ENCODE measurements at regions not wholly inside any gene's neighbourhood (a gene's known extent, or its start where the extent isn't known, plus 50 kb on each side); places are given as distances from the start of the nearest gene placed in this dataset.

GRCh38 chr17:79220713-79221291, 146.2 kb downstream of the ENGASE start:
- no peak for DNase-seq (ENCODE audit: low spot score)

DNA sequence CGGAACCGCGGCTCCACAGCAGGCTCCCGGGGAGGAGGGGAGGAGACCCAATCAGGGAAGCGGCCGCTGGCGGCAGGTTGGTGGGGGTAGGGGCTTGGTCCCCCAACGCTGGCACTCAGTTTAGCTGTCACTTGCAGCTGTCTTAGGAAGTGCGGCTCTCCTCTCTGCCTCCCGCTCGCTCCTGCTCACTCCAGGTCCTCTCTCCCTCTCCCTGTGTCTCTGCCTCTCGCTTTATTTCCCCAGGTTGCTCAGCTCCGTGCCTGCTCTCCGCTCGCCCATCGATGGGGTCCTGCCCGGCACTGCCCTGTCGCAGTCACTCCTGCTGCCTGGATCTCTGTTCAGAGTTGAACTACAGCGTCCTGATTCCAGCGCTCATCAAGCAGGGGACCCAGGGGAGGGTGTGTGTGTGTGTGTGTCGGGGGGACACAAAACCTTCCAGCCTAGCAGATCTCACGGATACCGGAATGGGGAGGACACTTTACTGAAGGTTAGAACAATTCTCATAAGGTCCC, 145.6 kb downstream of the ENGASE start:
- DNase-seq (ENCODE audit: low spot score), result no peak

- no peak for DNase-seq (ENCODE audit: low spot score)
Measured at GRCh38 chr17:79219208-79219935, 144.7 kb downstream of the ENGASE start.

DNA sequence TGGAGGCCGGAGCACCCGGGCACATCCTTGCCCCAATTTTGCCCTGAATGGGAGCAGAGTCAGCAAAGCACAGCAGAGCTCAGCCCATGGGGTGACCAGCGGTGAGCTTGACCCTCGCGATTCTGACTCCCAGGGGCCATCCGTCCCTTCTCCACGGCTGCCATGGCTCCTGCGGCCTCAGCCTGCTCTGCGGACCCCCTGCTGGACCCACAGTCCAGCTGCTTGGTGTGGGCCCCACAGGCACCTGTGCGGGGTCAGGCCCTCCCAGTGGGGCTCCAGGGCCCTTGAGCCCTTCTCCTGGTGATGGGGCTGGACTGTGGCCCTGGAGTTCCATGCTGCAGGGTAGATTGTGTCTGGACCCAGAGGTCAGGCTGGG, 144.2 kb downstream of the ENGASE start:
- no peak for DNase-seq (ENCODE audit: low spot score)

DNA sequence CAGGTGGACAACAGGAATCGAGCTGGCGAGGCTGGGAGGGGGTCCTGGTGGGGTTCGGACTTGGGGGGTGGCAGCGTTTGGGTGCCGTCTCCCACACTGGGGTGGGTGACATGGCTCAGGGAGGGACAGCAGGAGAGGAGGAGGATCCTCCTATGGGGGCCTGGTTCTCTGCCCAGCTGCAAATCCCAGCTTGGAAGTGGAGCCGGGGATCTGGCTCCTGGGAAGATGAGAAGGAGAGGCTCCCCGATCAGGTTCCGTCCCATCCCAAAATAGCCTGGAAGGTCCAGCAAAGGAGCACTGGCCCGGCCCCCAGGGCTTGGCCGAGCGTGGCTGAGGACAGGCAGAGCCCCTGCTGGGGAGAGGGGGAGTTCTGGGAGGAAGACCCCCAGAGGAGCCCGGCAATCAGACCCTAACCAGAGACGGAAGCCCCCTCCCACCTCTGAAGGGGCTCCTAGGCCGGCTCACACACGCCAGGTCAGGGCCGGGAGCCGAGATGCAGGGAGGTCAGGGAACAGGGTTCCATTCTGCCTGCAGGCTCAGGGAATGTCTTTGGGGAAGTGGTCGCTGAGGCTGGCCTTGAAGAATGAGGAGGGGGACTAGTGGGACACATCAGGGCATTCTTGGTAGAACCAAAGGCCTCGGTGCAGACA, 143.7 kb downstream of the ENGASE start:
- no peak for DNase-seq (ENCODE audit: low spot score)

- DNase-seq (ENCODE audit: low spot score), result no peak
Measured at GRCh38 chr17:79217473-79218135, 143.0 kb downstream of the ENGASE start.

DNA sequence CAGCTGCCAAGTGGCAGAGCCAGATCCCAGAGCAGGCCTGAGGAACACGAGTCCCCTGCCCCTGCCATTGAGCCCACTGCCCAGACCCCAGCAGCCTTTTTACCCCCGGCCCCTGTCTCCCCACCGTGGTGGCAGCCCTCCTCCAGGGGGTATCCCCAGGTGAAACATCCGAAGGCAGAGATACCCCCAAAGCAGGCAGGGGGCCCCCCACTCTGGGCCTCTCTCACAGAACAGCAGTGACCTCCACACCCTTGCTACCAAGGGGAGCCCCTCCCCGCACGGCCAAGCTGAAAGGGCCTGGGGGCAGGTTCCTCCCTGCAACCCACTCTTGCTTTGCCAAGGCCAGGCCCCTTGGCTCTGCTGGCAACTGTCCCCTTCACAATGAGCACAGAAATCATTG, 142.2 kb downstream of the ENGASE start:
- no peak for DNase-seq (ENCODE audit: low spot score)

- DNase-seq (ENCODE audit: low spot score), result no peak
Measured at GRCh38 chr17:79216391-79216790, 141.8 kb downstream of the ENGASE start.

- no peak for DNase-seq (ENCODE audit: low spot score)
Measured at GRCh38 chr17:79215631-79216030, 141.0 kb downstream of the ENGASE start.

DNA sequence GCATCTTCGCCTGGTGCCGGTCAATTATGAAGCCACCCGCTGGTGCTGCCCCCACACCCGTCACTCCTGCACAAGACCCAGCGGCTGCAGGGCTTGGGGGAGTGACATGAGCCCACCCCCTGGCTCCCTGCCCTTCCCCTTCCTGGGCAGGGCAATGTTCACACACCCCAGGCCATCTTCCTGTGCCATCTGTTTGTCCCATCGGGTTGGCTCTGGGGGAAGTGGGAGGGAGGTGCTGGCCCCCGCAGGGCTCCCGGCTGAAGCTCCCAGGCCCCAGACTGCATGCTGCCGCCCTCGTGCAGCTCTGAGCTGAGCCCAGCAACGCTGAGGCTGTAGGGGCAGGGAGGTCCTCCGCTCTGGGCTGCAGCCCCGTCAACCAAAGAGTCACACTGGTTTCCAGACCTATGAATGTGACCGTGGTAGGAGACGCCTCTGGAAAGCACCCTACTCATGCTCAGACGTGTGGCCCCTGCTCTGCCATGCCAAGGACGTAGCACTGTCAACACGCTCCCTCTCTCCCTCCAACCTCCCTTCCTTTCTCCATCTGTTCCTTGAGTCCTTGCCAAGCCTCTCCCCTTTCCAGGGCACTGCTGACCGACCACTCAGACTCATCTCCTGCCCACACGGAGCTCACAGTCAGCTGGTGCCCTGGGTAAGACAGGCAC, 140.4 kb downstream of the ENGASE start:
- no peak for DNase-seq (ENCODE audit: low spot score)

GRCh38 chr17:79214459-79214858, 139.8 kb downstream of the ENGASE start:
- no peak for DNase-seq (ENCODE audit: low spot score)

DNA sequence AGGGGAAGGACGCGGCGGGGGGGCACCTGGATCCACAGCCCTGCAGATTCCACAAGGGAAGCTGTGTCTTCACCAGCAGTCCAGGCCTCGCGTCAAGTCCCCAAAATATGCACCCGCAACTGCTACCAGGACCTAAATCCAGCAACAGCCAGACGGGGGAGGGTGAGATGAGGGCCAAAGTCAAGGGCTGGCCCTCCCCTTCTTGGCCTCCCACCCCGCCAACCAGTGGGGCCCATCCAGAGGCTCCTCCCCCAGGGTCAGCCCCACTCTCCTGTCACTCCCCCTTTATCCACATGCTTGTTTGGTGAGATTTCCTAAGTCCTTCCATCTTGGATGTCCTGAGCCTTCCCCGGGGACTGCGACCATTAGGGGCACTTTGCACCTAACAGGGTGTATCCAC, 138.7 kb downstream of the ENGASE start:
- no peak for DNase-seq (ENCODE audit: low spot score)

- DNase-seq (ENCODE audit: low spot score), result no peak
Measured at GRCh38 chr17:79212149-79213087, 137.8 kb downstream of the ENGASE start.

GRCh38 chr17:79211061-79211770, 136.6 kb downstream of the ENGASE start:
- no peak for DNase-seq (ENCODE audit: low spot score)

DNA sequence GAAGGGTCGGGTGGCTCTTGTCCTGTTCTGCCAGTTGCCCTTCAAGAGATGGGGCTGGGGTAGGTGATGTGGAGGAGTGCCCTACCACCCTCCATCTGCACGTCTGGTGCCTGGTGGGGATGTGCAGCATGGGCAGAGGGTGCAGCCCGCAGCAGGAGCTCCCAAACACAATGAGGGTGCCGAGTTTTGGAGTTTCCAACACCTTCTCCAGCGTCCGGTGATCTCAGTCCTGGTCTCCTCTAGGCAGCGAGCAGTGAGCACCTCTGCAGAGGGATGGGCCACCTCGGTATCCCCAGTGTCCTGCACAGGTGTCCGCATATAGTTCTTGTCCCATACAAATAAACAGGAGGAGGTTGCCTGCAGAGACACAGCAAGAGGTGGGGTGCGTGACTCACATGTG, 136.0 kb downstream of the ENGASE start:
- no peak for DNase-seq (ENCODE audit: low spot score)

GRCh38 chr17:79207960-79208359, 133.3 kb downstream of the ENGASE start:
- no peak for DNase-seq (ENCODE audit: low spot score)

GRCh38 chr17:79205688-79206205, 131.1 kb downstream of the ENGASE start:
- no peak for DNase-seq (ENCODE audit: low spot score)

GRCh38 chr17:79204261-79204660, 129.6 kb downstream of the ENGASE start:
- DNase-seq (ENCODE audit: low spot score), result no peak

- DNase-seq (ENCODE audit: low spot score), result no peak
Measured at GRCh38 chr17:79203657-79204056, 129.0 kb downstream of the ENGASE start.

DNA sequence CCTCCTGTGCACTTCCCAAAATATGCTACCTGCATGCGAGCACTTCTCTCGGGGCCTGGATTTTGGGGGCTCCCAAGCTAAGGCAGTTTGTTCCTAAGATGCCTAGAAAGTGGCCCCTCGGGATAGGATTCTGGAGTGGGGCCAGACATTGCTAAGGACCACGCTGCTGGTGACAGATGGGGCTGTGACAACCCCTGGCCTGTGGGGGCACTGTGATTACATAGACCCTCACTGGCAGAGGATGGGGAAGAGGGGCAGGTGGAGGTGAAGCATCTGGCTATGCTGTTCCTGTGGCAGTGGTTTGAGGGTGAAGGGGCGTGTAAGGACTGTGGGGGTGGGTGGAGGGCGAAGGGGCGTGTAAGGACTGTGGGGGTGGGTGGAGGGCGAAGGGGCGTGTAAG, 128.4 kb downstream of the ENGASE start:
- no peak for DNase-seq (ENCODE audit: low spot score)
